HUES48 (cell line): ENCODE measurements at regions not wholly inside any gene's neighbourhood (a gene's known extent, or its start where the extent isn't known, plus 50 kb on each side); places are given as distances from the start of the nearest gene placed in this dataset.

Experiments
- H3K27ac ChIP-seq: one replicate; pipeline ENCODE4 v1.7.0; 2013; ENCODE audit warnings: low read depth, low read length, inconsistent platforms
- H3K27me3 ChIP-seq: 2 replicates; pipeline ENCODE4 v1.6.1; 2013; ENCODE audit warnings: mild to moderate bottlenecking, low read length; ENCODE audit not compliant: control insufficient read depth, insufficient read depth
- H3K36me3 ChIP-seq: 2 replicates; pipeline ENCODE4 v1.6.1; 2013; ENCODE audit warnings: low read length; ENCODE audit not compliant: control insufficient read depth, insufficient read depth
- H3K4me1 ChIP-seq: 2 replicates; pipeline ENCODE4 v1.6.1; 2013; ENCODE audit warnings: mild to moderate bottlenecking, low read length; ENCODE audit not compliant: control insufficient read depth, insufficient read depth
- H3K4me3 ChIP-seq: 2 replicates; pipeline ENCODE4 v1.5.1; 2013; ENCODE audit warnings: mild to moderate bottlenecking, low read depth, low read length
- H3K9ac ChIP-seq: 2 replicates; pipeline ENCODE4 v1.6.1; 2013; ENCODE audit warnings: mild to moderate bottlenecking, low read depth, low read length, moderate library complexity
- H3K9me3 ChIP-seq: 2 replicates; pipeline ENCODE4 v1.6.1; 2013; ENCODE audit warnings: low read length; ENCODE audit not compliant: control insufficient read depth, insufficient read depth

DNA sequence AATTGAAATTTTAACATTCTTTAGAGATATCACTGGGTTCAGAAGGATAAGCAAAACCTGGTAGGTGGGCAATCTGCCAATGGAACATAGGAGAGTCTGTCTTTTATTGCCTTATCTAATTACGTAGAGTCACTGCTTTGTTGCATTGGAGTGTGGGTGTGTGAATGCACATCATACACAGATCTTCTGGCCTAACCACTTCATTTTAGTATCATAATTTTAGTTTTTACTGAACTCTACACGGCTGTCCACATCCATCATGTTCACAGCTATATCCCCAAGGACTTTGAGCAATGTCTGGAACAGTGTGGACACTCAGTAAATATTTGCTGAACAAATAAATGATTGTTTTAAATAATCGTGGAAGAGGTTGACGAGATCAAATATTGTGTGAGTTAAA is 104.6 kb upstream of the AKIRIN2 start:
- no peaks in the 10 kb centered on the region for H3K27me3 ChIP-seq
- H3K9me3 ChIP-seq = no peaks in the 10 kb centered on the region
- no peak overlapping the region for H3K27ac ChIP-seq
- no peak overlapping the region for H3K4me3 ChIP-seq
- no peaks in the 10 kb centered on the region for H3K36me3 ChIP-seq
- no peak overlapping the region for H3K9ac ChIP-seq
- H3K4me1 ChIP-seq = no peaks in the 10 kb centered on the region

DNA sequence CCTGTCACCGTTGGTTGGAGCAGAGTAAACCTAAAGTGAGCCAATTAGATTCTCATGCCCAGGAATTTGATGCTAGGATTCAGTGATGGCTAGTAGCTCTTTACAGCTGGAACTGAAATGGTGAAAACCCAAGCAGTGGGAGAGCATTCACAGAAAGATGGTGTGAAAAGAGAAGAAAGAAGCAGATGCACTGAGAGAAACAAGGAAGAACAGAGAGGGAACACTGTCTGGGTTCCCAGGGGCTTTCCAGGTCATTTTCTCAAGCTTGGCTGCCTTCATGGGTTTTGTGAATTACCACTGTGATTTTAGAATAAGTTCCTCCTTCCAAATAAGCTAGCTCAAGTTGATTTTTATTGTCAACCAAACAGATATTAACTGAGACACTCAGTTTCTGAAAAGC is 104.1 kb upstream of the AKIRIN2 start:
- Histone ChIP-seq H3K4me1 (no peaks in the 10 kb centered on the region), H3K27me3 (no peaks in the 10 kb centered on the region), H3K27ac (no peak overlapping the region), H3K36me3 (no peaks in the 10 kb centered on the region), H3K9ac (no peak overlapping the region), H3K9me3 (no peaks in the 10 kb centered on the region), H3K4me3 (no peak overlapping the region)

DNA sequence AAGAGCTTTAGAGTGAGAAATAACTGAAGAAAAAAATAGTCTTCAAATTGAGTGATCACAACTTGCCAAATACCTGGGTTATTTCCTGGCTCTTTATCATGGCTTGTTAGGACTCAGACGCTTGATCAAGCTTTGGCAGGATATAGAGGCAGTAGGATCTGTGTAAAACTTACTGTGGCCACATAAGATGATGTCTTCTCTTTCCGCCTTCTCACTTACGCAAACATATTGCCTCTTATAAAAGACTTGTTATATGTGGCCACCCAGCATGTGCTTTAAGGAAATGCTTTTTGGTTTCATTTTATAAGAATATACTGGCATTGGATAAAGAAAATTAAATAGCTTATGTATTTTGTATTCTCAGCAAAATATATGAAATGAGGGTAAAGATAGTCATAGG is 101.8 kb upstream of the AKIRIN2 start:
- Histone ChIP-seq H3K9me3 (no peaks in the 10 kb centered on the region), H3K27me3 (no peaks in the 10 kb centered on the region), H3K4me3 (no peak overlapping the region), H3K9ac (no peak overlapping the region), H3K36me3 (no peaks in the 10 kb centered on the region), H3K27ac (no peak overlapping the region), H3K4me1 (no peaks in the 10 kb centered on the region)

DNA sequence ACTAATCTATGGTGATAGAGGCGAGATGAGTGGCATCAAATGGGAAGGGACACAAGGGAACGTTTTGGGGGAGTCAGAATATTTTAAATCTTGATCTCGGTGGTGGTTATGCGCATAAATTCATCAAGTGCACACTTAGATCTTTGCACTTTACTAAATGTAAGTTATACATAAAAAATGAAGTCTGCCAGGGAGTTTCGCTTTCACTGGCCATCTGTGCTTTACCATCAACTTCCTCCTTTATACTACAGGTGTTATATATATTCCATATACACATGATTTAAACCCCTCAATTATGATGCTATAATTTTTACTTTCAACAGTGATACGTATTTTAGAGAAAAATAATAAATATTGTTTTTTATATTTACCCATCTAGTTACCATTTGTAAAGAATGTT is 97.6 kb upstream of the AKIRIN2 start:
- no peak overlapping the region for H3K9ac ChIP-seq
- no peak overlapping the region for H3K4me3 ChIP-seq
- H3K4me1 ChIP-seq = peaks cover 12% of the 10 kb centered on the region
- no peaks in the 10 kb centered on the region for H3K36me3 ChIP-seq
- no peak overlapping the region for H3K27ac ChIP-seq
- H3K9me3 ChIP-seq = no peaks in the 10 kb centered on the region
- no peaks in the 10 kb centered on the region for H3K27me3 ChIP-seq

DNA sequence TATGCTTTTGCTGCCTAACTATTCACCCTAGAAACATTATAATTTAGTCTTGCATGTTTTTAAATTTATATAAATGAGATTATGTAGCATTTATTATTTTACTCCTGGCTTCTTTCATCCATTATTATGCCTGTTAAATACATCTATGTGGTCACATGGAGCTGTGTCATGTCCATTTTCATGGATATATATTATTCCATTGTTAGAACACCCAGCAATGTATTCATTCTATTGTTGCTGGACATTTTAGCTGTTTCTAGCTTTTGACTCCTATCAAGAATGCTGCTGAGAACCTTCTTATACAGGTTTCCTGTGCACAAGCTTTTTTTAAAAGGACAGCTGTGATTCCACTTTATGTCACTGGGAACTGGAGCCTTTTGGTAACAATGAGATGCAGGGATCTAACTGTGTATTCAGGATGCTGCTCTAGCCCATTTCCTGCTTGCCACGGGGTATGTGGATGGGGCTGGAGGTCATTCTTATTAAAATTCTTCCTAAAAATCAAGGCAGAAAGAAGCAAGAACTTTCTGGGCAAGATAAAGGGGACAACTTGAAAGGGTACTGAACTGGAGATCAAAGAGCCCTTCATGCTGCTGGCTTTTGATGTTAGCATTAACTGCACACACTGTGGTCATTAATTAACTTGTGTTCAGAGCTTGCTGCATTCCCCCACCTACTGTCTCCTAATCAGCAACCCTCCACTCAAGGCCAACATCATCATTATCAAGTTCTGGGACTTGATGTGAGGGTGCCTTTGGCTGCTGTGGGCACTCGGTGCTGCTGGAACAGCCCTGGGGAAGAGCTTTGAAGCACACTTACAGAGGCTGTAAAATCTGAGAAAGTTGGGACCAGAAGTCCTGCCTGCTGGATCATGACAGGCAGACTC is 96.6 kb upstream of the AKIRIN2 start:
- H3K27ac ChIP-seq = no peak overlapping the region
- no peak overlapping the region for H3K4me3 ChIP-seq

DNA sequence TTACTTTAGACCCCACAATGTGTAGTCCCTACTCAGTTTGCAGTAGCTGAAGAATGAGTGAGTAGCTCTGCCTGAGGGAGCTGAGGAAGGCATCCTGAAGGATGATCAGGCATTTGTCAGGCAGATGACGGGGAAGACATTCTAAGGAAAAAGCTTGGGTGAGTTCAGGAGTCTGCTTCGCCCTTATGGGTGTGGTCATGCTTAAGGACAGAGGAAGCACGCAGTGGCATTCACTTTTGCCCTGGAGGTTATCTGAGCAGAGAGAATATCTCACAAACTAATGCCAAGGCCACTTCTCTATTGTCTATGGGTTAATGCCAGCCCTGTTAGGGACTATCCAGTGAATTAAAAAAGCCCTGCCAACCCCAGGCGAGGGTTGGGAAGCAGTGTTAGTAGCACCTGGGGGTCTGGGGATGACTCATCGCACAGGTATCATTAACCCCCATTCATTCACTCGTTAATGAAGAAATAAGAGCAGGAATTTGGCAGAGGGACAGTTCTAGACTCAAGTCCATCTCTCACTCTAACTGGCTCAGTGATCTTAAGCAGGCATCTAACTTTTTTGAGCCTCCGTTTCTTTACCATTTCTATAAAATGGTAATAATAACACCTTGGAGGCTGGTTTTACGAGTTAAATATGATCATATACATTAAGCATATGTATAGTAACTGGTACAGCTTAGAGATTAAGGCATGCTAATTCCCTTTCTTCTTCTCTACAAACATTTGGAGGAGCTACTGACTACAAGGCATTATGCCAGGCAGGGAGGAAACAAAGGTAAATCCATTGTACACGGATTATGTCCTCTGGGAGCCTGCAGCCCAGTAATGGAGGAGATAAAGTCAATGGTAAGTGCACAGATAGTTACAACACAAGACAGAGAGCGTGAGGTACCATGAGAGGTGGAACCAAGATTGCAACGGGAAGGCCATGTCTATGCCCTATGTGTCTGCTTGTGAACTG is 93.2 kb upstream of the AKIRIN2 start:
- peaks cover 15% of the 10 kb centered on the region for H3K4me1 ChIP-seq
- no peak overlapping the region for H3K27ac ChIP-seq
- H3K27me3 ChIP-seq = no peaks in the 10 kb centered on the region
- no peaks in the 10 kb centered on the region for H3K36me3 ChIP-seq
- H3K9ac ChIP-seq = no peak overlapping the region
- no peaks in the 10 kb centered on the region for H3K9me3 ChIP-seq
- H3K4me3 ChIP-seq = no peak overlapping the region

More for the DNA sequence above, 96.6 kb upstream of the AKIRIN2 start:
- no peaks in the 10 kb centered on the region for H3K9me3 ChIP-seq
- peaks cover 12% of the 10 kb centered on the region for H3K4me1 ChIP-seq
- H3K36me3 ChIP-seq = no peaks in the 10 kb centered on the region
- H3K27me3 ChIP-seq = no peaks in the 10 kb centered on the region
- H3K9ac ChIP-seq = no peak overlapping the region

DNA sequence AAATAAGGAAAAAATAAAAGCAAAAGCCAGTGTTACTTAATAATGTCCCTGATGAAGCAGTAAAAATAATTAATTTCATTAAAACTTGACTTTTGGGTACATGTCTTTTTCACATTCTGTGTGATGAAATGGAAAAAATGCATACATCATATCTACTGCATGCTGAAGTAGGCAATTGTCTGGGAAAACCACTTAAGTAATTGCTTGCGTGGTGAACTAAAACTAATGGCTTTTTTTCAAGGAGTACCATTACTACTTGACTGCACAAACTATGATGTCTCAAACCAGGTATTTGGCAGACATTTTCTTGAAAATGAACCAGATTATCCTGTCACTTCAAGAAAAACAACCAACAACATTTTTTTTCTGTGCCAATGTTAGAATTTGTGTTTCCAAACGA is 91.3 kb upstream of the AKIRIN2 start:
- peaks cover 34% of the 10 kb centered on the region for H3K4me1 ChIP-seq
- no peaks in the 10 kb centered on the region for H3K27me3 ChIP-seq
- H3K9ac ChIP-seq = no peak overlapping the region
- H3K27ac ChIP-seq = no peak overlapping the region
- no peaks in the 10 kb centered on the region for H3K36me3 ChIP-seq
- no peak overlapping the region for H3K4me3 ChIP-seq
- H3K9me3 ChIP-seq = no peaks in the 10 kb centered on the region

DNA sequence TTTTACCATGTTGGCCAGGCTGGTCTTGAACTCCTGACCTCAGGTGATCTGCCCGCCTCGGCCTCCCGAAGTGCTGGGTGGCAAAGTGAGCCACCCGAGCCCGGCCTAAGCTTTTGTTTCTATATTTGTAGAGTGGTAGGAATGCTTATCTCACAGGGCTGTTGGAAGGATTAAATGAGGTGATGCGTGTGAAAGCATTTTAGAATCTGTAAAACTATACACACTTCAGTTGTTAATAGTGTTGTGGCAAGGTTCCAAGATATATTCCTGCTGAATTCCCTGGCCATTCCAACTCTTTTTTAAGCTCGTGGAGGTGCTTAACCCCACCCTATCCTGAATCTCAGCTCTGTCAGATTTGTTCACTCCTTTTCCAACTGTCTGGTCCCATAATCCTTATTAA is 89.9 kb upstream of the AKIRIN2 start:
- Histone ChIP-seq H3K27ac (no peak overlapping the region), H3K9ac (no peak overlapping the region), H3K36me3 (no peaks in the 10 kb centered on the region), H3K4me3 (no peak overlapping the region), H3K4me1 (peaks cover 34% of the 10 kb centered on the region), H3K27me3 (no peaks in the 10 kb centered on the region), H3K9me3 (no peaks in the 10 kb centered on the region)

DNA sequence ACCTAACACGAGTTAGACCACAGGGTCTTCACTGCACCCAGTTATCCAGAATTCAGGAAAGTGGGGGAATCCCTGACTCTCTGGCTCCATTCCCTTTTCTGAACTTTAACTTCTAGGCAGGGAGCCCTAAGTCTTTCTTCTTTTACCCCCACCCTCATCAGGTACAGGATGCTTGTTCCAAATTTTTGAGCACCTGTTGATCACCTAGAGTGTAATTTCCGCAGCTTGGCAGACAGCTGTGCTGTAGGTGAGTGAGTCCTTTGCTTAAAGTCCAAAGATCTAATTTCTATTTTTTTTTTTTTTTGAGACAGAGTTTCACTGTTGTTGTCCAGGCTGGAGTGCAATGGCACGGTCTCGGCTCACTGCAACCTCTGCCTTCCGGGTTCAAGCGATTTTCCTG is 89.5 kb upstream of the AKIRIN2 start:
- Histone ChIP-seq H3K27me3 (no peaks in the 10 kb centered on the region), H3K27ac (no peak overlapping the region), H3K4me3 (no peak overlapping the region), H3K4me1 (peaks cover 30% of the 10 kb centered on the region), H3K9me3 (no peaks in the 10 kb centered on the region), H3K36me3 (no peaks in the 10 kb centered on the region), H3K9ac (no peak overlapping the region)

DNA sequence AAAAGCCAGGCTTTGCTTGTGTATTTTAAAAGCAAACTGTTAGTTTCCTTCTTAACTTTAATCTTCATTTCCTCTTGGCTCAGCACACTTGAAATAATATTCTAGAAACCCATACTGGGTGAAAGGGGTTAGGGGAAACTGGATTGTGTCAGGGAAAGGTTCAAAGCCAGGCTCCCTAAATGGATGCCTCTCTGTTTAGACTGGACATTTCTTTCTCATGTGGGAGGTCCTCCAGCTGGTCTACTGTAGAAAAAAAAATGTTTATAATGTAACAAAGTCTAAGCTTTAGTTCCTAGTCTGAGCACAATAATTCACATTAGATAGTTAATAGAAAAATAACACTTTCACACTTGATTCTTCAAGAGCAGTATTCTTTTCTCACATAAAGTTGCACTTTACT is 89.0 kb upstream of the AKIRIN2 start:
- Histone ChIP-seq H3K4me3 (no peak overlapping the region), H3K9me3 (no peaks in the 10 kb centered on the region), H3K36me3 (no peaks in the 10 kb centered on the region), H3K4me1 (peaks cover 30% of the 10 kb centered on the region), H3K9ac (no peak overlapping the region), H3K27ac (no peak overlapping the region), H3K27me3 (no peaks in the 10 kb centered on the region)

DNA sequence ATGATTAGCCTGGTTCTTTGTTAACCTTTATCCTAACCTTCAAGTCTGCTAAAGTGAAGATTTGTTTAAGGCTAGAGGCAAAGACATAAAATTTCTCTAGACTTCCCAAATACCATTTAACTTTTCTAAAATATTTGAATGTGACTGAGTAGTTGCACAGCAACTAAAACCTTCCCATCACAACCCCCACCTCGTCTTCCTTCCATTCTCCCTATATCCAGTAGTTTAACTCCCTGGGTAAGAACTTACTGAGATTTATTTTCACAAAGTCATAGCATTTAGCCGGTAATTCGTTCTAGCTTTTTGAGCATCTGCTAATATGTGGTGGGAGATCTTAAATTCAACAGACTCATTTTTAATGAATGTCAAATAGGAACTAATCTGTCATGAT is 87.9 kb upstream of the AKIRIN2 start:
- Histone ChIP-seq H3K27me3 (no peaks in the 10 kb centered on the region), H3K27ac (no peak overlapping the region), H3K9ac (no peak overlapping the region), H3K4me3 (no peak overlapping the region), H3K9me3 (no peaks in the 10 kb centered on the region), H3K36me3 (no peaks in the 10 kb centered on the region), H3K4me1 (peaks cover 22% of the 10 kb centered on the region)
